ENCODE measurements at regions not wholly inside any gene's neighbourhood (a gene's known extent, or its start where the extent isn't known, plus 50 kb on each side); places are given as distances from the start of the nearest gene placed in this dataset.

- H3K27ac ChIP-seq (ENCODE audit: low read depth, low read length): no peak overlapping the region
- RAD21 ChIA-PET (ENCODE audit: low non-redundant PET in 1 of 2, low total read pairs in 2 of 2, uncharacterized antibody in 2 of 2, unreplicated experiment in 2 of 2): no interaction called here
- no peak overlapping the region for H2AFZ ChIP-seq (ENCODE audit: low read depth, low read length, poor library complexity, severe bottlenecking)
- no peaks in the 10 kb centered on the region for H3K36me3 ChIP-seq (ENCODE audit: control insufficient read depth in 1 of 2, insufficient read depth in 2 of 2, low read length in 2 of 2)
- no peak for DNase-seq (ENCODE audit: low read depth, low spot score)
- no peaks in the 10 kb centered on the region; a peak in 1 of 4 replicates for H3K4me1 ChIP-seq (ENCODE audit: control insufficient read depth in 1 of 2, insufficient read depth in 2 of 2, low read length in 2 of 2)
- H3K79me2 ChIP-seq (ENCODE audit: insufficient read depth, low read length): no peaks in the 10 kb centered on the region
- POLR2A ChIA-PET: no interaction called here
- H3K4me2 ChIP-seq (ENCODE audit: low read length): no peak overlapping the region
- intact Hi-C loops (cut with micrococcal nuclease): no loop called here
- no peaks in the 10 kb centered on the region for H4K20me1 ChIP-seq (ENCODE audit: insufficient read depth)
- BruUV-seq (replicated peaks): no TSS peak
- TF ChIP-seq CEBPB (IDR thresholded peaks at IDR 0.05; ENCODE audit: low read depth): no peak
- no peak for TF ChIP-seq JUND (IDR thresholded peaks at IDR 0.05)
- TF ChIP-seq FOSL1 (IDR thresholded peaks at IDR 0.05; ENCODE audit: low read depth): no peak
- TF ChIP-seq, protein P1, sequence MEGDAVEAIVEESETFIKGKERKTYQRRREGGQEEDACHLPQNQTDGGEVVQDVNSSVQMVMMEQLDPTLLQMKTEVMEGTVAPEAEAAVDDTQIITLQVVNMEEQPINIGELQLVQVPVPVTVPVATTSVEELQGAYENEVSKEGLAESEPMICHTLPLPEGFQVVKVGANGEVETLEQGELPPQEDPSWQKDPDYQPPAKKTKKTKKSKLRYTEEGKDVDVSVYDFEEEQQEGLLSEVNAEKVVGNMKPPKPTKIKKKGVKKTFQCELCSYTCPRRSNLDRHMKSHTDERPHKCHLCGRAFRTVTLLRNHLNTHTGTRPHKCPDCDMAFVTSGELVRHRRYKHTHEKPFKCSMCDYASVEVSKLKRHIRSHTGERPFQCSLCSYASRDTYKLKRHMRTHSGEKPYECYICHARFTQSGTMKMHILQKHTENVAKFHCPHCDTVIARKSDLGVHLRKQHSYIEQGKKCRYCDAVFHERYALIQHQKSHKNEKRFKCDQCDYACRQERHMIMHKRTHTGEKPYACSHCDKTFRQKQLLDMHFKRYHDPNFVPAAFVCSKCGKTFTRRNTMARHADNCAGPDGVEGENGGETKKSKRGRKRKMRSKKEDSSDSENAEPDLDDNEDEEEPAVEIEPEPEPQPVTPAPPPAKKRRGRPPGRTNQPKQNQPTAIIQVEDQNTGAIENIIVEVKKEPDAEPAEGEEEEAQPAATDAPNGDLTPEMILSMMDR (IDR thresholded peaks at IDR 0.05 in 2 of 3, conservative IDR thresholded peaks at IDR 0.05 in 1 of 3; ENCODE audit: borderline replicate concordance in 1 of 3, insufficient read depth in 1 of 3, low read depth in 2 of 3, low read length in 2 of 3): no peak
- TF ChIP-seq EZH2 (IDR thresholded peaks at IDR 0.05): no peak
- no peak for TF ChIP-seq TCF7L2 (IDR thresholded peaks at IDR 0.05; ENCODE audit: borderline replicate concordance, extremely low read depth, insufficient read depth, insufficient read length)
- TF ChIP-seq, protein P2, sequence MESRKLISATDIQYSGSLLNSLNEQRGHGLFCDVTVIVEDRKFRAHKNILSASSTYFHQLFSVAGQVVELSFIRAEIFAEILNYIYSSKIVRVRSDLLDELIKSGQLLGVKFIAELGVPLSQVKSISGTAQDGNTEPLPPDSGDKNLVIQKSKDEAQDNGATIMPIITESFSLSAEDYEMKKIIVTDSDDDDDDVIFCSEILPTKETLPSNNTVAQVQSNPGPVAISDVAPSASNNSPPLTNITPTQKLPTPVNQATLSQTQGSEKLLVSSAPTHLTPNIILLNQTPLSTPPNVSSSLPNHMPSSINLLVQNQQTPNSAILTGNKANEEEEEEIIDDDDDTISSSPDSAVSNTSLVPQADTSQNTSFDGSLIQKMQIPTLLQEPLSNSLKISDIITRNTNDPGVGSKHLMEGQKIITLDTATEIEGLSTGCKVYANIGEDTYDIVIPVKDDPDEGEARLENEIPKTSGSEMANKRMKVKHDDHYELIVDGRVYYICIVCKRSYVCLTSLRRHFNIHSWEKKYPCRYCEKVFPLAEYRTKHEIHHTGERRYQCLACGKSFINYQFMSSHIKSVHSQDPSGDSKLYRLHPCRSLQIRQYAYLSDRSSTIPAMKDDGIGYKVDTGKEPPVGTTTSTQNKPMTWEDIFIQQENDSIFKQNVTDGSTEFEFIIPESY (IDR thresholded peaks at IDR 0.05; ENCODE audit: extremely low read depth, insufficient replicate concordance, low read length): no peak
- TF ChIP-seq POLR2AphosphoS5 (IDR thresholded peaks at IDR 0.05; ENCODE audit: low read depth, low read length): no peak
- no peak for TF ChIP-seq ZFX (IDR thresholded peaks at IDR 0.05)
- no peak for TF ChIP-seq EZH2phosphoT487 (IDR thresholded peaks at IDR 0.05; ENCODE audit: borderline replicate concordance)
- TF ChIP-seq CBX3 (IDR thresholded peaks at IDR 0.05; ENCODE audit: low read depth): no peak
- TF ChIP-seq, protein P3, sequence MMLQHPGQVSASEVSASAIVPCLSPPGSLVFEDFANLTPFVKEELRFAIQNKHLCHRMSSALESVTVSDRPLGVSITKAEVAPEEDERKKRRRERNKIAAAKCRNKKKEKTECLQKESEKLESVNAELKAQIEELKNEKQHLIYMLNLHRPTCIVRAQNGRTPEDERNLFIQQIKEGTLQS (IDR thresholded peaks at IDR 0.05): no peak
- no peak for TF ChIP-seq MAX (IDR thresholded peaks at IDR 0.05)
- CTCF ChIA-PET: no interaction called here
- no peak overlapping the region for H3K4me3 ChIP-seq (replicated peaks in 1 of 2; ENCODE audit: low read depth in 1 of 2, low read length in 2 of 2)
- no peak for ATAC-seq
- H3K9me3 ChIP-seq (ENCODE audit: control insufficient read depth in 1 of 2, insufficient read depth in 1 of 2, low read depth in 1 of 2, low read length in 2 of 2): no peaks in the 10 kb centered on the region
- no peaks in the 10 kb centered on the region for H3K9me2 ChIP-seq (ENCODE audit: insufficient read depth)
- H3K27me3 ChIP-seq (ENCODE audit: insufficient read depth, low read length): no peaks in the 10 kb centered on the region
- no peak overlapping the region for H3K9ac ChIP-seq (ENCODE audit: low read length)
Measured at GRCh38 chr5:78726003-78726402, 77.4 kb upstream of the LHFPL2 start.

All from HCT116 (cell line).